ENCODE measurements at regions not wholly inside any gene's neighbourhood (a gene's known extent, or its start where the extent isn't known, plus 50 kb on each side); places are given as distances from the start of the nearest gene placed in this dataset.
"Not testable (repeated sequence)": the region's sequence is repeated elsewhere in the genome, so short reads cannot be mapped to it uniquely, and the experiment has no call there.

GRCh38 chr2:207216457-207216856 is 50.7 kb upstream of the KLF7 start:
- no peak for DNase-seq

DNA sequence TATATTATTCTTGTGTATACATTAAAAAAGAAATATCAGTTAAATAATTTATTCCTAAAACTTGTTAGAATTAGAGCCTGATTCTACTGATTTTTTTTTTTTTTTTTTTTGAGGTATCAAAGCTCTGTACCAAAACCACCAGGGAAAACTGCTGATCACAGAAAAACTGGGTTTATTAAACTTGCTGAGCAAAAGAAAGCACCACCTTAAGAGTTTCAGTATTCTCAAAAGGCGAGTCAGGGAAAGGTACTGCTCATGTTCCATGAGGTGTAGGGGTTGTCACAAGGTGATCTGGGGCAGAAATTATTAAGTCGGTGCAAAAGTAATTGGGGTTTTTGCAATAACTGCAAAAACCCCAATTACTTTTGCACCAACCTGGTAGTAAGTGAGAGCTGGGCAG is 51.7 kb upstream of the KLF7 start:
- no peak for DNase-seq

GRCh38 chr2:207219081-207219630 is 53.4 kb upstream of the KLF7 start:
- no peak for DNase-seq

- no peak for DNase-seq
Observed at GRCh38 chr2:207219676-207220501, 54.1 kb upstream of the KLF7 start.

DNA sequence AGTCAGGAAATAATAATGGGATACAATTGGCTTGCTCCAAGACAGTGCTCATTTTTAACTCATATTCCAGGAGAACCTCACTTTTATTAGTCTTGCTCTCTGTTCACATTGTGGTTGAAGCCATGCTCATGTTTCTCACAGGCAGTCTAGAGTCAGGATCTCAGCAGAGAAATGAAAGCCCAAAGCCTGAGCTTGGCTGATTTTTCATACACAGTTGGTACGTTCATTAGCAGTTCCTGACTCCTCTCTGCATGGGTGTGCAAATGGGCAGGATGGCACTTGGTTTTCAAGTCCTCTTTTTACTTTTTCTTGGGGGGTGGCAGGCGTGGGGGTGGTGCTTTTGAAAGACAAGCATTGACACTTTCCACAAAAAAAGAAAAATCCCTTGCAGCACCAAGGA is 56.0 kb upstream of the KLF7 start:
- no peak for DNase-seq

DNA sequence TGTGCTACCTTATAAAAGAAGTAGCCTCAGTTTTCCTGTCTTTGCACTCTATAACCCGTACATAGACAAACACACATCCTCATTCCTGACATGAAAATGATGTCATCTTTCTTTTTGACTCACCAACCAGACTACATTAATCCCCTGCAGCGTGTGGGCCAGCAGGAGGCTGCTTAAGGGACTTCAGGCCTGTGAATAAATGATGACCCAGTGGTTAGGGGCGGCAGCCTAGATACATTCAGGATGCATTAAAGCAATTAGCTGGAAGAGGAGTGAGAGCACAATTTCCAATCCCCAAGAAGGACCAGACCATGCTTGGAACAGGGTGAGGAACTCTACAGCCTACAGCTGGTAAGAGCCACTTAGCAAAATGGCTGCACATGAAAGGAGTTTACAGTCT is 57.3 kb upstream of the KLF7 start:
- DNase-seq, result no peak

- DNase-seq, result no peak
Observed at GRCh38 chr2:207224381-207224780, 58.6 kb upstream of the KLF7 start.

- no peak for DNase-seq
Observed at GRCh38 chr2:207224791-207225482, 59.2 kb upstream of the KLF7 start.

- DNase-seq, result no peak
Observed at GRCh38 chr2:207225773-207226172, 60.0 kb upstream of the KLF7 start.

DNA sequence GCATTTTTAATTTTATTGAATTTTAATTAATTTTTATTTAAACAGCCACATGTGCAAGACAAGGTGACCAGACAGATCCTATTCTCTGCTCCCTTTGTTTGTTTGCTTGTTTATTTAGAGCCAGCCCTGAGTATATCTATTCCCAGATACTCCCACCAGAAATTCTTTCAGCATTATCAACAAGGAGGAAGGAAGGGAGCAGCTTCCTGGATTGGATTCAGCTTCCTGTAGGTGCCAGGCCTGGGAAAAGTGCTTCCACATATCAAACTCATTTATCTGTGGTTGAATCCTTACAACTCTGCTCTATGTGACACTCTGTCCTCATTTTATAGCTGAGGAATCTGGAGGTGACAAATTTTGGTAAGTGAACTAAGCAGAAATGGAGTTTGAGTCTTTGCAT is 60.5 kb upstream of the KLF7 start:
- no peak for DNase-seq

DNA sequence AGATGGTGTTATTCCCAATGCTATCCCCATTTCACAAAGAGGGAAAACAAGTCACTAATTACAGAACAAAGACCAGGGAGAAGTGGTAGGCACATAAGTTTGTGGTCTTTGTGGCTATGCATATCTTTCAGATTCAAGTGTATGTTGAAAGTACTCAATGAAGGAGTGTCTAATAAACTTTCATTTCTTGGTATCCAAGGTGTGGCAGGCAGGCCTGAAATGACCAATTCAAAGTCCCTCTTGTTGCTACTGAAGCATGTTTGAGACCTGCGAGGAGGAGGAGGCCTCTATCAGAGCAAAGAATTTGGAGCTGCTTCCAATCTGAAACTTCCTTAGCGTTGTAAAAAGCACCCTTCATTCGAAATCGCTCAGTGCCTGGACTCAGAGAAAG is 60.9 kb upstream of the KLF7 start:
- DNase-seq, result no peak

DNA sequence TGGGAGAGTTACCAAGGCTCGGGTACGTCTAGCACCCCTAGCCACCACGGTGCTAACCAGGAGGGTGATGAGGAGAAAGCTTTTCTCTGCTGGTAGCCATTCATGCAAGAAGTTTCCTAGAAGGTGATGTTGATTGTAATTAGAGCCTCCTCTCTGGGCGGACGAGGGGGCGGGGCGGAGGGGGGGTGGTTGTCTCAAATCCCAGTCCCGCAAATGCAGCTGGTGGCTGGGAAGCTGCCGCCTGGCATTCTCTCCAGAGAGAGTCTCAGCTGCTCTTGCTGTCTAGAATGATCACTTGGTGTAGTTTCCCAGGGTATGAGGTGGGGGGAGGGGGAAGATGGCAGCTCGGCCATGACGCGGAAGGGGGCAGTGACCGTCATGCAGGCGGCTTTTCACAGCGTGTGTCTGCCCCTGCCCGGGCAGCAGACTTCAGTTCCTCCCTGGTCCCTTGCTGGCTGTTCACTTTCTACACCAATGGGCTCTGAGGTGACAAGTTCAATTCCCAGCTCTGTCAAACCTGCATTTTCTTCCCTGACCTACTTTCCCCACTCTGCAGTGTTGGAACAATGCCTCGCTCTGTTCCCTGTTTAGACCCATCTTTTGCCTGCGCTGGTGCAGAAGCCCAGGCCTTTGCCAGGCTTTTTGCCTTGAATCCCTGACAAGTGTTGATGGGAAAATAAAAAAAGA is 61.5 kb upstream of the KLF7 start:
- no peak for DNase-seq

GRCh38 chr2:207227749-207228145 is 62.0 kb upstream of the KLF7 start:
- DNase-seq, result no peak

- DNase-seq, result no peak
Observed at GRCh38 chr2:207228402-207228801, 62.7 kb upstream of the KLF7 start.

- DNase-seq, result no peak
Observed at GRCh38 chr2:207229161-207229560, 63.4 kb upstream of the KLF7 start.

DNA sequence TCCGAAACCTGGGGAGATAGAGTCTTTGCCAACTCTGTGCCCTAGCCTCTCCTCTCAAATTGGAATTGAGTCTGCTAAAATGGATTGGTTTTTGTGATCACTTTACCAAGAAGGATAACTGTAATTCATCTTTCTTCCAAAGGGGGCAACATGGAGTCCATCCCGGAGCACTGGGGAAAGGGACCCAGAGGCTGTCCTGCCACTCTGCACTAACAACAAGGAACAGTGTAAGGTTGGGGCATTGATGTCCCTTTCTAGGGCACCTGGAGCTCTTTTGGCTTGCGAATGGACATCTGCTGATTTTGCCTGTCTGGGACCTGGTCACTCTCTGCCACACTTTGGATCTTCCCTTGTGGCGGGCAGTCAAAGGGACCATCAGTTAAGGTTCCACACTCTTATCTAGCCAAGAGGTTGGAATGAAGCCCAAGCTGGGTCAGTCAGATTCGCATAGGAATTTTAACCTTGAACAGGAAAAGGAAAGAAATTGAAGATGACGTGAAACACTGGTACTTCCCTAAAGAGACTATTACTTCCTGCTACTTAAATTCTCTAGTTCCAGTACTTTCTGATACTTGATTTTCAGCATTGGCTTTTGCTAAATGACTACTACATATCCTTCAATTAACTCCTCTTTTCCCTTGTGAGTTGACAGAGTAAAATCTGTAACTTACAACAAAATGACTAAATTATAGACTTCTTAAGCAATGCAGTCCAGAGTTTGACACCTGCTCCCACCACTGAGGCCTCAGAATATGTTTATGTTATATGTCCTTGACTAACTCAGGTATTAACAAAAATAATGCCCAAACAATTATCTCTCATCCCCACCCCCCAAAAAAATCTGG is 64.7 kb upstream of the KLF7 start:
- no peak for DNase-seq

DNA sequence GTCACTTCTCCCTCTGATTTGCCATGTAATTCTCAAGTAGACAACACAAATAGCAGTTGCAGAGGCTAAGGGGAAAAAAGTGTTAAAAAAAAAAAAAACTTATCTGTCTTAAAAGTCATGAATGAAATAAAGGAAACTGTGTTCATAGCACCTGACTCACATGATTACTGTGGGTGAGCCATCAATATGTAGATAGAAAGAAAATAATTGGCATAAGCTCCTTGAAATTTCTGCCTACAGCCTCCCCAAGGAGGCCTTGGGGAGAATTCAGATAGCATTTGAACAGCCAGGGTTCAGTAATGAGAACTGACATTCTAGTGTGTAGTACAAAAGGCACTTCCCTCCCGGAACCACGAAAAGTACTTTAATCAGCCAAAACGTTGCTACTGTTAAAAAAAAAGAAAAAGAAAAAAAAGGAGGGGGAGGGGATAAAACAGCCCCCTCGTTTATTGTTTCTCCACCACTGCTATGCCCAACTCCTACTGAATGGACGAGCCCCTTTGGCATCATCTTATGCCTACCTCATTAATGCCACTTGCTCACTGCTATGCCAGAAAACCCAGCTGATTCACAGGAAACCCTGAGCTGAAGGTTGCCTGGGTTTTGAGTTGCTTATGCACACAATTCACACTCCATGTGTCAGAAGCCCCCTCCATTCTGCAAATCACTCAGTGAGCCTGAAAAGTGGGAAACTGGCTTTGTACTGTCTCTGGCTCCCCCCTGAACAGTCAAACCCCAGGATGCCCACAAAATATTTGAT is 65.5 kb upstream of the KLF7 start:
- DNase-seq, result no peak

- no peak for DNase-seq
Observed at GRCh38 chr2:207231967-207232366, 66.2 kb upstream of the KLF7 start.

DNA sequence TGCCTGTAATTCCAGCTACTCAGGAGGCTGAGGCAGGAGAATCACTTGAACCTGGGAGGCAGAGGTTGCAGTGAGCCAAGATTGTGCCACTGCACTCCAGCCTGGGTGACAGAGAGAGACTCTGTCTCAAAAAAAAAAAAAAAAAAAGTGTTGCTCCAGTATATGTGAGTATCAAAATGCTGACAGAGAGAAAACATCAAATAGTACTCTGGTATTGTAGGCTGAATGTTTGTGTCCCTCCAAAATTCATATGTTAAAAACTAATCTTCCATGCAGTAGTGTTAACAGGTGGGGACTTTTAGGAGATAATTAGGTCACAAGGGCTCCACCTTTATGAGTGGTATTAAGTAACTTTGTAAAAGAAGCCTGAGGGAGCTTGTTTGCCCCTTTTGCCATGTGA is 67.4 kb upstream of the KLF7 start:
- DNase-seq, result not testable (repeated sequence)

DNA sequence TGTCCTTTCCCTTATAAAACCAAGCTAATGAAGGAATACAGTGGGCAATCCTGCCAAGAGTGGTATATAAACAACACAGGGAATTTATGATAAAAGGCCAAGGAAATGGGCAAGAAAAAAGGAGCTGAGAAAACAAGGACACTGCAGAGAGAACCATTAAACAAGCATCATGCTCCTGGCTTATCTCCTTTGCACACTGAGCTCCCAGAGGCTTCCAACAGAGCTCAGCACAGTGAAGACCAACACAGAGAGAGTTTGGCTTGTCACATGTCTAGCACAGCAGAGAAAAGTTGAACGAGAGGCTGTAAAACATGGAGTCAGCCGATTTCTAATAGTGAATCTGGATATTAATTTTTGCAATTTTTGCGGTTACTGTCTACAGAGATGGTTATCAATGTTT is 68.0 kb upstream of the KLF7 start:
- DNase-seq, result no peak

GRCh38 chr2:207235621-207236020 is 69.9 kb upstream of the KLF7 start:
- DNase-seq, result no peak

All from activated gamma-delta T cell treated with Interleukin-2 at 50 U/mL for 16 hours (primary cell).